BE2C (cell line): ENCODE measurements at regions not wholly inside any gene's neighbourhood (a gene's known extent, or its start where the extent isn't known, plus 50 kb on each side); places are given as distances from the start of the nearest gene placed in this dataset.
A peak's percentile ranks its signal among the peaks of the same experiment; 100 is the strongest.
"Not testable (repeated sequence)": the region's sequence is repeated elsewhere in the genome, so short reads cannot be mapped to it uniquely, and the experiment has no call there.

Experiments used
- DNase-seq: peaks from one replicate; pipeline ENCODE4 v3.0.0-alpha.2; 2020
- H3K27me3 ChIP-seq: fragments of 250-450 bp; sonication (Bioruptor Pico); 2 replicates; pipeline ENCODE4 v1.5.1; 2020; ENCODE audit warnings: mild to moderate bottlenecking
- H3K36me3 ChIP-seq: fragments of 250-450 bp; sonication (Bioruptor Pico); 2 replicates; pipeline ENCODE4 v1.5.1; 2020; ENCODE audit warnings: mild to moderate bottlenecking
- H3K4me1 ChIP-seq: fragments of 250-450 bp; sonication (Bioruptor Pico); 2 replicates; pipeline ENCODE4 v1.5.1; 2020
- H3K4me3 ChIP-seq: 2 replicates; pipeline ENCODE4 v1.5.1; 2011; ENCODE audit warnings: low read depth, low read length
- H3K9me3 ChIP-seq: fragments of 250-450 bp; sonication (Bioruptor Pico); 2 replicates; pipeline ENCODE4 v1.5.1; 2020
- TF ChIP-seq, protein P1 (sequence below): IDR thresholded peaks from 2 replicates; pipeline ENCODE4 v1.5.1; 2012; ENCODE audit warnings: mild to moderate bottlenecking, low read depth, low read length

- H3K4me3 ChIP-seq, H3K9me3 ChIP-seq, DNase-seq, H3K27me3 ChIP-seq, H3K36me3 ChIP-seq, H3K4me1 ChIP-seq: not testable (repeated sequence)
These were observed 246.7 kb upstream of the TP53TG3C start for GRCh38 chr16:32947336-32947735.

- not testable (repeated sequence) for H3K36me3 ChIP-seq, H3K27me3 ChIP-seq, H3K4me3 ChIP-seq, DNase-seq, H3K9me3 ChIP-seq, H3K4me1 ChIP-seq
These were observed 247.9 kb upstream of the TP53TG3C start for GRCh38 chr16:32946041-32946560.

DNA sequence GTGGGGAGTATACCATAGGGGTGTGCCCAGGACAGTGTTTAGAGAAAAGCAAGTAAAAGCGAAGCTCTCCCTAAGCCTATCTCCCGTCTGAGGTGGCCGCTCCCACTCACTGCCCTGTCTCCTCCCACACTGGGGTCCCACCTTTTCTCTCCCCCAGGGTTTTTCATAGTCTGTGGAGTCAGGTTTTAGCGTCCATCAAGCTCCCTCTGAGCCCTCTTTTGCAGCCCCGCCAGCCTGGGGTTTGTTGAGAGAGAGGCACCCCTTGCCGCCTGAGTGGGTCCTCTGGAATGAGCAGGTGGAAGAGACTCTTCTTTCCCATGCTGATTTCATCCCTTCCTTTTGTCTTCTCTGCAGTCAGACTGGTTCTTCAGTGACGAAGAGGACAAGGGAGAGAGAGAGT lies 248.7 kb upstream of the TP53TG3C start:
- H3K36me3 ChIP-seq, H3K4me1 ChIP-seq, DNase-seq, H3K27me3 ChIP-seq, H3K9me3 ChIP-seq, H3K4me3 ChIP-seq: not testable (repeated sequence)

DNA sequence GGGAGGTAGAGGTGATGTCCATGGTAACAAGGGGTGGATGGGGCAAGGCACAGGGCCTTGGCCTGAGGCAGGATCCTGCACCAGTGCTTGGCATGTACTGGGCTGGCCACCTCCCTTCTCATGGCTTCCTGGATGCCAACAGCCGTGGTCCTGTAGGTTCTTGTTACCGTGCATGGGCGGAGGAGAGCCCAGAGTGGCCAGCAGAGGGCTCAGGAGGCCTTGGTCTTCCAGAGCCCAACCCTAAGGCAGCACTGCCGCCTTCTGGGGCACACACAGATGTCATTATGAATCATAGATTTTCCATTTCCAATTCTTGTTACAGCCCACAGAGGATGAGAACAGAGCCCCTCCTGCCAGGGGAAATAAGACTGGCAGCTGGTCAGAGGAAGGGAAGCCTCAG lies 254.2 kb upstream of the TP53TG3C start:
- not testable (repeated sequence) for H3K4me3 ChIP-seq, H3K36me3 ChIP-seq, DNase-seq, H3K9me3 ChIP-seq, H3K27me3 ChIP-seq, H3K4me1 ChIP-seq

DNA sequence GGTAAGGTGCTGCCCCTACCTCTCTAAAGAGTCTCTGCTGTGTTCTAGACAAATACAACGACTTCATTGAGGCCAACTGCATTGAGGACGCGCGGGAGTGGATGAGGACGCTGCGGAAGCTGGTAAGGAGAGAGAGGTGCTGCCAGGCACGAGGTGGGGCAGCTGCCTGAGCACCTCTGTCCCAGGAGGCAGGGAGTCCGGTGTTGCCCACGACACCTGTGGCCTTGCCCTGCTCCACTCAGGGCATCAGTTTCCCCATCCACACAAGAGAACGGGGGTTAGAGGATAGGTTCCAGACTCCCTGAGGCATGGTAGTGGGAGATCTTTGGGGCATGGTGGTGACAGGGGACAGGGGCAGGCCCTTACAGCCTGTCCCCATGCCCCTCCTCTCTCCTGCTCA lies 256.1 kb upstream of the TP53TG3C start:
- not testable (repeated sequence) for H3K4me3 ChIP-seq, H3K4me1 ChIP-seq, H3K27me3 ChIP-seq, H3K36me3 ChIP-seq, H3K9me3 ChIP-seq, DNase-seq

GRCh38 chr16:32932240-32933040 lies 256.5 kb upstream of the TP53TG3 start:
- H3K36me3 ChIP-seq, H3K4me3 ChIP-seq, H3K4me1 ChIP-seq, H3K27me3 ChIP-seq, H3K9me3 ChIP-seq: not testable (repeated sequence)
- peak; percentile 18 for DNase-seq

- H3K4me1 ChIP-seq, DNase-seq, H3K27me3 ChIP-seq, H3K36me3 ChIP-seq, H3K4me3 ChIP-seq, H3K9me3 ChIP-seq: not testable (repeated sequence)
These were observed 249.2 kb upstream of the TP53TG3 start for GRCh38 chr16:32925192-32925591.

DNA sequence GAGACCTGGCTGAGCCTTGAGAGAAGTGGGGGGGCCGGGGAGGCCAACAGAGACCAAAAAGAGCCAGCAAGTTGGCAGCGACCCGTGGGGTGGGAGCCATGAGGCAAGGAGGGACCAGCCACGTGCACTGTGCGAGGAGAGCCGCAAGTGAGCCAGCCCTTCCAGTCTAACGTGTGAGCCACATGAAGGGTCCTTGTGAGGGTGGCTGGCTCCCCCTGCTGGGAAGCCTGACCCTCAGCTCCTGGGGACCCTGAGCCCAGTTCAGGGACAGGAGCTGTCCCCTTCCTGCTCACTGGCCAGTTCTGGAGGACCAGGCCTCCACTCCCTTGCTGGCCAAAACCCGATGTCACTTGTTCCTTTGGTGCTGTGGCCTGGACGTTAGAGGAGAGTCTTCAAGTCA lies 246.6 kb upstream of the TP53TG3 start:
- not testable (repeated sequence) for DNase-seq, H3K9me3 ChIP-seq, H3K4me1 ChIP-seq, H3K27me3 ChIP-seq, H3K4me3 ChIP-seq, H3K36me3 ChIP-seq

- TF ChIP-seq, protein P1, sequence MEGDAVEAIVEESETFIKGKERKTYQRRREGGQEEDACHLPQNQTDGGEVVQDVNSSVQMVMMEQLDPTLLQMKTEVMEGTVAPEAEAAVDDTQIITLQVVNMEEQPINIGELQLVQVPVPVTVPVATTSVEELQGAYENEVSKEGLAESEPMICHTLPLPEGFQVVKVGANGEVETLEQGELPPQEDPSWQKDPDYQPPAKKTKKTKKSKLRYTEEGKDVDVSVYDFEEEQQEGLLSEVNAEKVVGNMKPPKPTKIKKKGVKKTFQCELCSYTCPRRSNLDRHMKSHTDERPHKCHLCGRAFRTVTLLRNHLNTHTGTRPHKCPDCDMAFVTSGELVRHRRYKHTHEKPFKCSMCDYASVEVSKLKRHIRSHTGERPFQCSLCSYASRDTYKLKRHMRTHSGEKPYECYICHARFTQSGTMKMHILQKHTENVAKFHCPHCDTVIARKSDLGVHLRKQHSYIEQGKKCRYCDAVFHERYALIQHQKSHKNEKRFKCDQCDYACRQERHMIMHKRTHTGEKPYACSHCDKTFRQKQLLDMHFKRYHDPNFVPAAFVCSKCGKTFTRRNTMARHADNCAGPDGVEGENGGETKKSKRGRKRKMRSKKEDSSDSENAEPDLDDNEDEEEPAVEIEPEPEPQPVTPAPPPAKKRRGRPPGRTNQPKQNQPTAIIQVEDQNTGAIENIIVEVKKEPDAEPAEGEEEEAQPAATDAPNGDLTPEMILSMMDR = 0 out of 2 replicates have a peak, but pooled peaks have one; percentile 3
- H3K36me3 ChIP-seq, DNase-seq, H3K4me3 ChIP-seq, H3K27me3 ChIP-seq, H3K9me3 ChIP-seq, H3K4me1 ChIP-seq: not testable (repeated sequence)
These were observed 239.4 kb upstream of the TP53TG3 start for GRCh38 chr16:32915346-32915745.

DNA sequence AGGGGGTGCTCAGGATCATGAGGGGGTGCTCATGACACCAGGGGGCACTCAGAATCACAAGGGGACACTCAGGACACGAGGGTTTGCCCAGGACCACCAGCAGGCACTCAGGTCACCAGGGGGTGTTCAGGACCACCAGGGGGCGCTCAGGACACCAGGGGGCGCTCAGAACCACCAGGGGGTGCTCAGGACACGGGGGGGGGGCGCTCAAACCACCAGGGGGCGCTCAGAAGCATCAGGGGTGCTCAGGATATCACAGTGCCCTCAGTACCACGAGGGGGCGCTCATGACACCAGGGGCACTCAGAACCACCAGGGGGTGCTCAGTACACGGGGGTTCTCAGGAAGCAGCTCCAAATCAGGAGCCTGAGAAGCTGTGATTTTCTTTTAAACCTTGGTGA lies 221.8 kb upstream of the TP53TG3 start:
- not testable (repeated sequence) for H3K4me1 ChIP-seq, H3K27me3 ChIP-seq, H3K4me3 ChIP-seq, H3K9me3 ChIP-seq, H3K36me3 ChIP-seq
- TF ChIP-seq, protein P1 = peak; percentile 13; the same call in 1 of the 2 replicates
- DNase-seq = peak; percentile 17

DNA sequence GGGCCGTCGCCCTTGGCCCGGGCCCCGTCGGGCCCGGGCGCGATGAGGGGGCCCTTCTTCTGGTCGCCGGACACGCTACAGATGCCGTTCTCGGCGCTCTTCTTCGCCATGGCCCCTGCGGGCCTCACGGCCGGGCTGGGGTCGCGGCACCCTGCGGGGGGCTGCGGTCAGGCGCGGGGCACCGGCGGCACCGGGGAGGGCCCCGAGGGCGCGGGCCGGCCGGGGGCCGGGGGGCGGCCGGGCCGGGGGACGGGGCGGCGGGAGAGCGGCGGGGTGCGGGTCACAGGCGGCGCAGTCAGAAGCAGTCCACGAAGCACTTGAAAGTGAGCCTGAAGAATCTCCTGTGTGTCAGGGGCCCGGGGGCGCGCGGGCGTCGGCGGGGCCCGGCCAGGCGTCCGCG lies 209.4 kb upstream of the TP53TG3 start:
- not testable (repeated sequence) for H3K4me3 ChIP-seq, H3K36me3 ChIP-seq, DNase-seq, H3K9me3 ChIP-seq, H3K27me3 ChIP-seq, H3K4me1 ChIP-seq

- not testable (repeated sequence) for H3K4me1 ChIP-seq, H3K36me3 ChIP-seq, H3K4me3 ChIP-seq, DNase-seq, H3K27me3 ChIP-seq, H3K9me3 ChIP-seq
These were observed 208.6 kb upstream of the TP53TG3 start for GRCh38 chr16:32884556-32884955.

DNA sequence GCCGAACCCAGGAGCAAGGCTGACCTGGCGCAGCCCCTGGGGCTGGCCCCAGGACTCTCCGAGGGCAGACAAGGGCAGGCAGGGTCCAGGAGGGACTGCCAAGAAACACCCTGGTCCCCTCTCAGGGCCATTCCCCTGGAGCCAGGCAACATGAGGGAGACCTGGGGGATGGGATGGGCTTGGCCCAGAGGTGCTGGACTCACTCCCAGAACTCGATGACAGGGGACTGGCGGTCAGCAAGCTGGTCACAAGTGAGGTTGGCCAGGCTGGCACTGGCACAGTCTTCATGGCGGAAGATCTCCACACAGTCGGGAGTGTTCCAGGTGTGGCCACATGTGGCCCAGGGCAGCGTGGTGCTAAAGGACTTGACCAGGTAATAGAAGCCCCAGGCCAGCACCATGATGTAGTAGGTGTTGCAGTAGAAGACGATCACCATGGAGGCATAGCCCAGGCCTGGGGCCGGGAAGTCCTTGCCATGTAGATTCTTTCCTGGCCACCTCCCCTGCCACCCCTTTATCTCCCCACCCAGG lies 206.4 kb upstream of the TP53TG3 start:
- H3K9me3 ChIP-seq, DNase-seq, H3K4me3 ChIP-seq, H3K36me3 ChIP-seq, H3K4me1 ChIP-seq, H3K27me3 ChIP-seq: not testable (repeated sequence)

GRCh38 chr16:32881631-32882030 lies 205.7 kb upstream of the TP53TG3 start:
- not testable (repeated sequence) for DNase-seq, H3K27me3 ChIP-seq, H3K36me3 ChIP-seq, H3K4me3 ChIP-seq, H3K9me3 ChIP-seq, H3K4me1 ChIP-seq
